Right lobe of liver (tissue), 4 donors: ENCODE measurements at regions not wholly inside any gene's neighbourhood (a gene's known extent, or its start where the extent isn't known, plus 50 kb on each side); places are given as distances from the start of the nearest gene placed in this dataset.

Experiments used
- CTCF ChIP-seq, 4 donors: fragments of 200-600 bp in 3 of 4; fragments of 450-650 bp in 1 of 4; IDR thresholded peaks; one replicate each; pipeline versions ENCODE4 v1.5.1 to v1.8.0; 2016 to 2022; ENCODE audit warnings: antibody characterized with exemption in 4 of 4, mild to moderate bottlenecking in 2 of 4
- POLR2A ChIP-seq: fragments of 450-650 bp; IDR thresholded peaks from one replicate; pipeline ENCODE4 v1.6.1; 2017; ENCODE audit warnings: antibody characterized with exemption, mild to moderate bottlenecking
- donor health status: DM: no; HTN: no; CAD: no.
- donor health status: DM: no; HTN: no; CAD: no.
- donor health status: DM: no; HTN: yes; CAD: no.

DNA sequence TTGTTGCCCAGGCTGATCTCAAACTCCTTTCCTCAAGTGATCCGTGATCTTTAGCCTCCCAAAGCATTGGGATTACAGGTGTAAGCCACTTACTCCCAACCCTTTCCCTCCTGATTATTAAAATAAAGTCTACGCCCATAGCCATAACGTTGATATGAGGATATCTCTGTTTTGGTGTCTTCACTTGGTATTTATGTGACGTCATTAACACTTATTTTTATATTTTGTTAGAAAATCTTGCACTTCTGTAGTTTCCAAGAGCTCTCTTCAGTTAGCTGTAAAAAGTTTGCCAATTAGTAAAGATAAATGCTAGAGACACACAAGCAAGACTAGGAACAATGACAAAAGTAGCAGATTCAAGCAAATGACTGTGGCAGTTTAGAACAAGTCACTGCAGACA is 115.6 kb upstream of the HSF2 start:
- TF ChIP-seq CTCF (IDR thresholded peaks at IDR 0.05) (no peak), POLR2A (no peak)
